Epithelial cell of esophagus (primary cell): ENCODE measurements at regions not wholly inside any gene's neighbourhood (a gene's known extent, or its start where the extent isn't known, plus 50 kb on each side); places are given as distances from the start of the nearest gene placed in this dataset.

Experiments used
- DNase-seq: peaks from one replicate; pipeline ENCODE4 v3.0.0; 2010; ENCODE audit warnings: low read depth
- H3K4me3 ChIP-seq: 2 replicates; pipeline ENCODE4 v1.5.1; 2011; ENCODE audit warnings: mild to moderate bottlenecking, low read length, control low read depth
- TF ChIP-seq, protein P1 (sequence below): IDR thresholded peaks from 2 replicates; pipeline ENCODE4 v1.5.1; 2011; ENCODE audit warnings: low read depth, mild to moderate bottlenecking, low read length, control low read depth, inconsistent platforms; ENCODE audit not compliant: insufficient read depth; ENCODE audit errors: missing control alignments

DNA sequence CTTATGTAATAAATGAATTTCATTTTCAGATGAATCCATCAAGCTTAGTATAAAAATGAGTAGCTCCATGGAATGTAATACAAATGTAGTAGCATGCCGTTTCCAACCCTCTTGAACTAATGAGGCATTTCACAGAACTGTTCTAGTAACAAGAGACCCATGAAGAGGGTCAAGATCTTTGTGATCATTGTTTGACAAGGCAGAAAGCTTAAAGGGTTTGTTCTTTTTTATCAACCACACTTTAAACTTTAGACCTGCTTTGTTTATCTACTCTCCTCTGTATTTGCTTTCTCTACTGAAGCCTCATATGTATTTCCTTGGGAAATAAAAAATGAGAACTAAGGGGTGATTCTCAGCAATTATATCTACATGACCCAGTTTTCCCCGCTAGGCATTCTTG lies 513.9 kb downstream of the ARAP2 start:
- DNase-seq, result no peak
- H3K4me3 ChIP-seq, result no peak overlapping the region
- TF ChIP-seq, protein P1, sequence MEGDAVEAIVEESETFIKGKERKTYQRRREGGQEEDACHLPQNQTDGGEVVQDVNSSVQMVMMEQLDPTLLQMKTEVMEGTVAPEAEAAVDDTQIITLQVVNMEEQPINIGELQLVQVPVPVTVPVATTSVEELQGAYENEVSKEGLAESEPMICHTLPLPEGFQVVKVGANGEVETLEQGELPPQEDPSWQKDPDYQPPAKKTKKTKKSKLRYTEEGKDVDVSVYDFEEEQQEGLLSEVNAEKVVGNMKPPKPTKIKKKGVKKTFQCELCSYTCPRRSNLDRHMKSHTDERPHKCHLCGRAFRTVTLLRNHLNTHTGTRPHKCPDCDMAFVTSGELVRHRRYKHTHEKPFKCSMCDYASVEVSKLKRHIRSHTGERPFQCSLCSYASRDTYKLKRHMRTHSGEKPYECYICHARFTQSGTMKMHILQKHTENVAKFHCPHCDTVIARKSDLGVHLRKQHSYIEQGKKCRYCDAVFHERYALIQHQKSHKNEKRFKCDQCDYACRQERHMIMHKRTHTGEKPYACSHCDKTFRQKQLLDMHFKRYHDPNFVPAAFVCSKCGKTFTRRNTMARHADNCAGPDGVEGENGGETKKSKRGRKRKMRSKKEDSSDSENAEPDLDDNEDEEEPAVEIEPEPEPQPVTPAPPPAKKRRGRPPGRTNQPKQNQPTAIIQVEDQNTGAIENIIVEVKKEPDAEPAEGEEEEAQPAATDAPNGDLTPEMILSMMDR, result no peak

DNA sequence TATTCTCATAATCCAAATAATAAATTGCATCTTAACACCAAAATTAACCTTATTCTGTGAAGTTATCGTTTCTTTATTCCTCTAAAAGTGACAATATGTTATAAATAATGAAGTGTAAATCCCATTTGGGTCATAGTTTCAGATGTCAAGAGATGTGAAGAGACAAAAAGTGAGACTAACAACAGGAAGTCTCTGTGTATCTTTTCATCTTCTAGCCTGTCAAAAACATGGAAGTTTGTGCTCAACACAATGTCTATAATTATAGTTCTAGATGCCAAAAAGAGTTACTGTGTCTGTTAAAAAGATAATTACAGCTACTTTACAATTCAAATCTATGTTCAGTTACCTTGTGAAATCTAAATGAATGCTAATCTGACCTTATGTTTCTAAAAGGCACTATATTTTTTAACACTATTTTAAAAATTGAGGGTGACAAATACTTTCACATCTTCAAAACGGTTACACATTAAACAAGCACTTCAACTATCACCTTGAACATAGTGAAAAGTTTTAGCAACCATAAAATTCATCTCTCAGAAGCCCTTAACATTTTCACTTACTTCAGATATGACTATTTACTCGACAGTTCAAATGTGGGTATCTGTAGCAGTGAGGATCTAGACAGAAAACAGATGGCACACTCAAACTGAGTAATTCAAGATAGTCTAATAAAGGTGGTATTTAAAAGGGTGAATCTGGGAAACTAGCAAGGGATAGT lies 509.8 kb downstream of the ARAP2 start:
- TF ChIP-seq, protein P1, result no peak
- no peak overlapping the region for H3K4me3 ChIP-seq
- no peak for DNase-seq

DNA sequence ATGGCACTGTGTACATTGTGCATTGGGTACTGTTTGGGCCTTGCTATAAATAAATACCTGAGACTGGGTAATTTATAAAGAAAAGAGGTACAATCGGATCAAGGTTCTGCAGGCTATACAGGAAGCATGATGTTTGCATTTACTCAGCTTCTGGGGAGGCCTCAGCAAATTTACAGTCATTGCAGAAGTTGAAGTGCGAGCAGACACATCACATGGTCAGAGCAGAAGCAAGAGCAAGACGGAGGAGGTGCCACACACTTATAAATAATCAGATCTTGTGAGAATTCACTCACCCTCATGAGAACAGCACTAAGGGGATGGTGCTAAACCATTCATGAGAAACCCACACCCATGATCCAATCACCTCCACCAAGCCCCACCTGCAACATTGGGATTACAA lies 505.0 kb downstream of the ARAP2 start:
- DNase-seq, result no peak
- TF ChIP-seq, protein P1, result no peak
- H3K4me3 ChIP-seq, result no peak overlapping the region

DNA sequence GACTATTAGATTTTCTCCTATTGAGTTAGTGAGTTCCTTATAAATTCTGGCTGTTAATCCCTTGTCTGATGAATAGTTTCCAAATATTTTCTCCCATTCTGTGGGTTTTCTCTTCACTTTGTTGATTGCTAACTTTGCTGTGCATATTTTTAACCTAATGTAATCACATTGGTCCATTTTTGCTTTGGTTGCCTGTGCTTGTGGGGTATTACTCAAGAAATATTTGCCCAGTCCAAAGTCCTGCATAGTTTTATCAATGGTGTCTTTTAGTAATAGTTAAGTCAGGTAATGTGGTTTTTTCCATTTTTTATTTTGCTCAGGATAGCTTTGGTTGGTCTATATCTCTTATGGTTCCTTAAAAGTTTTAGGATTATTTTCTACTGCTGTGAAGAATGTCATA lies 490.3 kb downstream of the ARAP2 start:
- H3K4me3 ChIP-seq, result no peak overlapping the region
- TF ChIP-seq, protein P1, result no peak
- DNase-seq, result no peak

DNA sequence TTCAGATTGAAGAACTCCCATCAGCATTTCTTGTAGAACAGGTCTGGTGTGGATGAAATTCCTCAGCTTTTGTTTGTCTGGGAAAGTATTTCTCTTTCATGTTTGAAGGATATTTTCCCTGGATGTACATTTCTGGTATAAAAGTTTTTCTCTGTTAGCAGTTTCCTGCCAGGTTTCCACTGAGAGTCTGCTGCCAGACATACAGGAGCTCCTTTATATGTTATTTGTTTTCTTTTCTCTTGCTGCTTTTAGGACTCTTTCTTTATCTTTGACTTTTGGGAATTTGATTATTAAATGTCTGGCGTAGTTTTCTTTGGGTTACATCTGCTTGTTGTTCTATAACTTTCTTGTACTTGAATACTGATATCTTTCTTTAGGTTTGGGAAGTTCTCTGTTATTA lies 486.5 kb downstream of the ARAP2 start:
- peak; percentile 4 for DNase-seq
- no peak overlapping the region for H3K4me3 ChIP-seq
- TF ChIP-seq, protein P1, result no peak

DNA sequence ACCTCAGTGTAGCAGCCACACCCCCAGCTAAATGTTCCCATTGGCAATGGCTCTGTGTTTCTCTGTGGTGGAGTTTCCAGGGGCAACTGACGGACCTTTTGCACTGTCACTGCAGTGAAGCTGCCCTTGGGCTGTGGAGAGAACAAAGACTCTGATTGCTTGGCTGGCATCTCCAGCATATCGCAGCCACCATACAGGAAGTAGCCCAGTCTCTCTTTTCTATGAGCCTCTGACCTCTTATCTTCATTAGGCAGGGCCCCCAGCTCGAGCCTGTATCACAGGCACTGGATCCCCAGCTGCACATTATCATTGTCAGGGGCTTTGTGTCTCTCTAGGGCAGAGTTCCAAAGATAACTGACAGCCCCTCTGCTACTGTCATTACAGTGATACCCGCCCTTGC lies 483.5 kb downstream of the ARAP2 start:
- DNase-seq, result no peak
- TF ChIP-seq, protein P1, result no peak
- H3K4me3 ChIP-seq, result no peak overlapping the region

DNA sequence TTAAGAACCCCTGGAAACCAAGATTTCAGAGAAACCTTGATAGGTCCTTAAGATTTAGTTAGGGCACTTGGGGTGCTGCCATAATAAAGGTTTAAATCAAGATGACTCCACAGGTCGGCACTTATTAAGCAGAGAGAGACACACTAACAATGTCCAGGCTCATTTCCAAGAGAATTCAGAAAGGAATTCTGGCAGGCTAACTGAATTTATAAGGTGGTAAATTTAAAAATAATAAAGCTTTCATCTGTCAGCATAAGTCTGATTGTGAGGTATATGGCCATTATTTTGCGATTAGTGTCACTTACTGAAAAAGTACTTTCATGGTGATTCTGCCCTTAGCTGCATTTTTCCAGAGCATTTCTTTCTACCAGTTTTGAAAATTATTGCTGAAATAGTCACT lies 472.7 kb downstream of the ARAP2 start:
- H3K4me3 ChIP-seq, result no peak overlapping the region
- TF ChIP-seq, protein P1, result no peak
- no peak for DNase-seq
